Activated T-cell treated with anti-CD3 and anti-CD28 coated beads, Interleukin-2, amount 50 U/mL, for 72 hours (primary cell): ENCODE measurements at regions not wholly inside any gene's neighbourhood (a gene's known extent, or its start where the extent isn't known, plus 50 kb on each side); places are given as distances from the start of the nearest gene placed in this dataset.
"Not testable (repeated sequence)": the region's sequence is repeated elsewhere in the genome, so short reads cannot be mapped to it uniquely, and the experiment has no call there.

Experiments
- ATAC-seq, 2 donors: fragments of 150-1000 bp; cut with Tn5 transposase; replicated peaks in 1 of 2; 2 replicates each; pipeline ENCODE4 v1.10.0; 2021; ENCODE audit warnings: moderate library complexity in 2 of 2, mild to moderate bottlenecking in 1 of 2
- DNase-seq, 2 donors: peaks; one replicate each; pipeline ENCODE4 v3.0.0; 2021 to 2022; ENCODE audit warnings: mixed read lengths in 1 of 2
- H3K27ac Mint-ChIP-seq: one replicate; pipeline ENCODE4 v1.8.0; 2022; ENCODE audit warnings: mild to moderate bottlenecking, moderate library complexity, mixed read lengths
- H3K27me3 Mint-ChIP-seq: one replicate; pipeline ENCODE4 v1.8.0; 2022; ENCODE audit warnings: low read depth, mixed read lengths
- H3K36me3 Mint-ChIP-seq, 2 donors: one replicate each; pipeline ENCODE4 v1.8.0; 2022; ENCODE audit warnings: mixed read lengths in 2 of 2, mild to moderate bottlenecking in 1 of 2; ENCODE audit not compliant: insufficient read depth in 2 of 2
- H3K4me1 Mint-ChIP-seq: one replicate; pipeline ENCODE4 v1.8.0; 2022; ENCODE audit warnings: low read depth, mixed read lengths
- H3K4me3 Mint-ChIP-seq, 2 donors: one replicate each; pipeline ENCODE4 v1.8.0; 2022; ENCODE audit warnings: mild to moderate bottlenecking in 2 of 2, mixed read lengths in 2 of 2, moderate library complexity in 2 of 2
- H3K9me3 Mint-ChIP-seq, 2 donors: one replicate each; pipeline ENCODE4 v1.8.0; 2022; ENCODE audit warnings: mixed read lengths in 2 of 2

- not testable (repeated sequence) for H3K4me1 Mint-ChIP-seq, H3K4me3 Mint-ChIP-seq, H3K9me3 Mint-ChIP-seq, ATAC-seq, H3K27me3 Mint-ChIP-seq, H3K27ac Mint-ChIP-seq, DNase-seq, H3K36me3 Mint-ChIP-seq
Observed at GRCh38 chr4:190118519-190118918, 54.2 kb downstream of the DBET start.

DNA sequence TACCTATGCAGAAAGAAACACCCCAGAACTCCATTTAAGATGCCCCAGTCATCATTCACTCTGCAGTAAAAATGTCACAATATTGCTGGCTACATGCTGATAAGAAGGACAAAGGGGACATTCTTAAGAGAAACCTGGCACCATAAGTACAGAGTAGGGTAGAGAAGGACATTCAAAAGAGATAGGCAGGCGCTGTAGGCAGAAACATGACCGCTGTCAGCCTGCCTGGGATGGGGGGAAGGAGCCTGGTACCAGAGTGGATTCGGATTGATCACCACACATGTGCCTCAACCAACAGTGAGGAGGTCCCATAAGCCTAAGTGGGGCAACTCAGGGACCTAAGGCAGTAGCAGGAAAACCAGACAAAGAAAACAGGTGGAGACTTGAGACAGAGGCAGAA is 54.1 kb upstream of the DUX4 start:
- not testable (repeated sequence) for H3K4me1 Mint-ChIP-seq, H3K27ac Mint-ChIP-seq, H3K9me3 Mint-ChIP-seq, H3K27me3 Mint-ChIP-seq, H3K36me3 Mint-ChIP-seq, DNase-seq, ATAC-seq, H3K4me3 Mint-ChIP-seq

GRCh38 chr4:190120111-190120514 is 53.5 kb upstream of the DUX4 start:
- not testable (repeated sequence) for H3K36me3 Mint-ChIP-seq, H3K27ac Mint-ChIP-seq, DNase-seq, H3K4me1 Mint-ChIP-seq, H3K9me3 Mint-ChIP-seq, H3K27me3 Mint-ChIP-seq, H3K4me3 Mint-ChIP-seq
- peak; percentile 61 to 85 for ATAC-seq

DNA sequence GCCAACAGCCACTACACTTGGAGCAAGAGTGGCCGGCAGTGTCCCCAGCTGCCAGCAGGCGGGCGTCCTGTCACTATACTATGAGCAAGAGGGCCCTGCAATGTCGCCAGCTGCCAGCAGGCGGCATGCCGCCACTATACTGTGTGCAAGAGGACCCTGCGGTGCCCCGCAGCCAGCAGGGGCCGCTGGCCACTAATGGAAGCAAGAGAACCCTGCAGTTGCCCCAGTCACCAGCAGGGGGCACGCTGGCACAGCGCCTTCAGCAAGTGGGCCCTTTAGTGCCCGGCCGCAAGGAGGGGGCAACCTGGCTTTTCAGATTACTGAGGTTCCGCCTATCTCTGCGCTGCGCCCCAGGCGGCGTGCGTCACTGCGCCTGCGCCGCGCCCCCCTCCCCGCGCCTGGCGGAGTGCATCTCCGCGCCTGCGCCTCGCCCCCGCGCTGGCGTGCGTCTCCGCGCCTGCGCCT is 53.0 kb upstream of the DUX4 start:
- not testable (repeated sequence) for DNase-seq, H3K36me3 Mint-ChIP-seq, H3K4me1 Mint-ChIP-seq, H3K9me3 Mint-ChIP-seq, H3K27ac Mint-ChIP-seq, H3K27me3 Mint-ChIP-seq, H3K4me3 Mint-ChIP-seq
- peak; percentile 54 to 74 for ATAC-seq

GRCh38 chr4:190121076-190121671 is 52.4 kb upstream of the DUX4 start:
- ATAC-seq: not testable (repeated sequence)

DNA sequence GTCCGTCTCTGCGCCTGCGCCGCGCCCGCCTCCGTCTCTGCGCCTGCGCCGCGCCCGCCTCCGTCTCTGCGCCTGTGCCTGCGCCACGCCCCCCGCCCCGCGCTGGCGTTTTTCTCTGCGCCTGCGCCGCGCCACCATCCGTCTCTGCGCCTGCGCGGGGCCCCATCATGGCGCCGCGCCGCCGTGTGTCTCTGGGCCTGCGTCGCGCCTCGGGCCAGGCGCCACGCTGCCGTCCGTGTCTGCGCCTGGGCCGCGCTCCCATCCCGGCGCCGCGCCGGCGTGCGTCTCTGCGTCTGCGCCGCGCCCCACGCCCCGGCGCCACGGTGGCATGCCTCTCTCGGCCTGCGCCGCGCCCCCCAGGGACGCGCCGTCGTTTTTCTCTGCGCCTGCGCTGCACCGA is 51.8 kb upstream of the DUX4 start:
- no peaks in the 10 kb centered on the region for H3K4me1 Mint-ChIP-seq
- ATAC-seq (no peak), DNase-seq (no peak)
- H3K36me3 Mint-ChIP-seq: no peaks in the 10 kb centered on the region
- no peak overlapping the region for H3K4me3 Mint-ChIP-seq
- H3K27ac Mint-ChIP-seq: no peak overlapping the region
- H3K27me3 Mint-ChIP-seq: no peaks in the 10 kb centered on the region
- peaks cover 0 to 2% of the 10 kb centered on the region in 2 donors for H3K9me3 Mint-ChIP-seq

More at GRCh38 chr4:190121076-190121671, 52.4 kb upstream of the DUX4 start:
- H3K27ac Mint-ChIP-seq, H3K27me3 Mint-ChIP-seq, H3K36me3 Mint-ChIP-seq, H3K4me1 Mint-ChIP-seq, H3K4me3 Mint-ChIP-seq, DNase-seq, H3K9me3 Mint-ChIP-seq: not testable (repeated sequence)

GRCh38 chr4:190122161-190123142 is 51.1 kb upstream of the DUX4 start:
- H3K4me1 Mint-ChIP-seq, ATAC-seq, H3K36me3 Mint-ChIP-seq, H3K4me3 Mint-ChIP-seq, H3K9me3 Mint-ChIP-seq, H3K27ac Mint-ChIP-seq, H3K27me3 Mint-ChIP-seq: not testable (repeated sequence)
- DNase-seq: peak in 1 of 2 donors; percentile 46
